Testis (tissue), 2 donors: ENCODE measurements at regions not wholly inside any gene's neighbourhood (a gene's known extent, or its start where the extent isn't known, plus 50 kb on each side); places are given as distances from the start of the nearest gene placed in this dataset.

ENCODE experiments used
- CTCF ChIP-seq, 3 experiments: fragments of 450-650 bp in 2 of 3; fragments of 200-600 bp in 1 of 3; sonication (generic) in 1 of 3; IDR thresholded peaks; one replicate each; pipeline ENCODE4 v1.5.1; 2016 to 2019; ENCODE audit warnings: antibody characterized with exemption in 3 of 3, mild to moderate bottlenecking in 2 of 3, moderate library complexity in 1 of 3
- POLR2A ChIP-seq: fragments of 450-650 bp; IDR thresholded peaks from one replicate; pipeline ENCODE4 v1.6.1; 2017; ENCODE audit warnings: antibody characterized with exemption, mild to moderate bottlenecking, moderate library complexity

GRCh38 chr5:159807586-159807985 is 108.7 kb upstream of the ADRA1B start:
- TF ChIP-seq CTCF (IDR thresholded peaks at IDR 0.05) (no peak), POLR2A (no peak)
